Superior temporal gyrus (tissue), 1 donor: ENCODE measurements at regions not wholly inside any gene's neighbourhood (a gene's known extent, or its start where the extent isn't known, plus 50 kb on each side); places are given as distances from the start of the nearest gene placed in this dataset.

Experiments
- DNase-seq: peaks from one replicate; pipeline ENCODE4 v3.0.0-alpha.2; 2016; ENCODE audit errors: extremely low spot score

- no peak for DNase-seq
These were observed 166.7 kb downstream of the PTPN20 start for GRCh38 chr10:47077941-47078340.

- no peak for DNase-seq
These were observed 167.4 kb downstream of the PTPN20 start for GRCh38 chr10:47078393-47079203.

GRCh38 chr10:47079204-47079580, 168.0 kb downstream of the PTPN20 start:
- DNase-seq = no peak

- DNase-seq = no peak
These were observed 170.0 kb downstream of the PTPN20 start for GRCh38 chr10:47081264-47081663.

- DNase-seq = no peak
These were observed 171.0 kb downstream of the PTPN20 start for GRCh38 chr10:47082055-47082784.

GRCh38 chr10:47087667-47088066, 176.4 kb downstream of the PTPN20 start:
- no peak for DNase-seq

GRCh38 chr10:47088656-47089354, 177.6 kb downstream of the PTPN20 start:
- DNase-seq = no peak

GRCh38 chr10:47090042-47090441, 178.8 kb downstream of the PTPN20 start:
- no peak for DNase-seq

GRCh38 chr10:47090903-47091302, 179.7 kb downstream of the PTPN20 start:
- no peak for DNase-seq

GRCh38 chr10:47091421-47091820, 180.2 kb downstream of the PTPN20 start:
- DNase-seq = no peak

GRCh38 chr10:47092376-47092775, 181.1 kb downstream of the PTPN20 start:
- DNase-seq = no peak

GRCh38 chr10:47092831-47093230, 181.6 kb downstream of the PTPN20 start:
- DNase-seq = no peak

GRCh38 chr10:47094126-47094525, 182.9 kb downstream of the PTPN20 start:
- DNase-seq = no peak

GRCh38 chr10:47094636-47095035, 183.4 kb downstream of the PTPN20 start:
- DNase-seq = no peak

GRCh38 chr10:47095211-47095610, 184.0 kb downstream of the PTPN20 start:
- no peak for DNase-seq

- no peak for DNase-seq
These were observed 184.8 kb downstream of the PTPN20 start for GRCh38 chr10:47095848-47096612.

GRCh38 chr10:47098238-47098637, 187.0 kb downstream of the PTPN20 start:
- no peak for DNase-seq

GRCh38 chr10:47098964-47099363, 187.7 kb downstream of the PTPN20 start:
- DNase-seq = no peak

- DNase-seq = no peak
These were observed 188.2 kb downstream of the PTPN20 start for GRCh38 chr10:47099474-47099873.

GRCh38 chr10:47101196-47101595, 190.0 kb downstream of the PTPN20 start:
- no peak for DNase-seq

GRCh38 chr10:47101807-47102206, 190.6 kb downstream of the PTPN20 start:
- DNase-seq = no peak

- no peak for DNase-seq
These were observed 192.9 kb downstream of the PTPN20 start for GRCh38 chr10:47104151-47104605.
